Right renal pelvis (tissue), 4 donors: ENCODE measurements at regions not wholly inside any gene's neighbourhood (a gene's known extent, or its start where the extent isn't known, plus 50 kb on each side); places are given as distances from the start of the nearest gene placed in this dataset.

Experiments
- DNase-seq, 4 donors: peaks; one replicate each; pipeline ENCODE4 v3.0.0-alpha.2; 2013; ENCODE audit warnings: low read depth in 4 of 4, low spot score in 3 of 4, missing footprints in 1 of 4

DNA sequence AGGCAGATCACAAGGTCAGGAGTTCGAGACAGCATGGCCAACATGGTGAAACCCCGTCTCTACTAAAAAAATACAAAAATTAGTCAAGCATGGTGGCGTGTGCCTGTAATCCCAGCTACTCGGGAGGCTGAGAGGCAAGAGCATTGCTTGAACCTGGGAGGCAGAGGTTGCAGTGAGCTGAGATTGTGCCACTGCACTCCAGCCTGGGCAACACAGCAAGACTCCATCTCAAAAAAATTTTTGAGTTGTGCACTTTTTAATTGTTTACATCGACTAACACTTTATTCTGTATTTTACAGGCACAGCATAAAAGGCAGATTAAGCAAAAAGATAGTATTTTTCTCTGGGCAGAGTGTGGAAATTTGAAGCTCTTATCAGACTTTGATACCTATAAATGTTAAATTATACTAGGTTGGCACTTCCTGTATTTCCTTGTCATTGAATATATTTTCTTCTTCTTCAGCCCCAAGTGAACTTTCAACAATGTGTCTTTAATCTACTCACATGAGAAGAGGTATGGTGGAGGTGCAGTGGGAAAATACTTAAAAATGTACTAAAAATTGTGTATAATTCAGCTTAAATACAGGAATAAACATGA is 180.6 kb upstream of the ELL2 start:
- no peak for DNase-seq

- no peak for DNase-seq
These were observed 180.1 kb upstream of the ELL2 start for GRCh38 chr5:96141749-96142148.

GRCh38 chr5:96140496-96140895 is 178.8 kb upstream of the ELL2 start:
- DNase-seq, result no peak

GRCh38 chr5:96140084-96140483 is 178.4 kb upstream of the ELL2 start:
- DNase-seq, result no peak

DNA sequence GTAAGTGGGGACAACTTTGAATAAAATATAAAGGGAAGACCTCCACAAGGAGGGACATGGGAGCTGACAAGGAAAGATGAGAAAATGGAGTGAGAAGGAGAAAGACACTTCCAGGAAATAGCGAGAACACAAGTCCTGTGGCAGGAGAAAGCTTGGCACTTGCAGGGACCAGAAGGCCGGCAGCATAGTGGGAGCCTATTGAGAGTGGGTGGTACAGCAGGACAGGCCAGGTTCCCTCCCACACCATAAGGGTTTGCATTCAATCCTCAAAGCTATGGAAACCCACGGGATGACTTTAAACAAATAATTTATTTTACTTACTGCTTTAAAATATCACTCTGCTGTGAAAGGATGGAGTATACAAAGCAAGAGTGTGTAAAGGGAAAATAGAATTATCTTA is 173.2 kb upstream of the ELL2 start:
- DNase-seq, result no peak

- no peak for DNase-seq
These were observed 171.9 kb upstream of the ELL2 start for GRCh38 chr5:96133341-96134079.

- DNase-seq, result no peak
These were observed 167.6 kb upstream of the ELL2 start for GRCh38 chr5:96129276-96129675.

- DNase-seq, result no peak
These were observed 166.7 kb upstream of the ELL2 start for GRCh38 chr5:96128204-96128864.

DNA sequence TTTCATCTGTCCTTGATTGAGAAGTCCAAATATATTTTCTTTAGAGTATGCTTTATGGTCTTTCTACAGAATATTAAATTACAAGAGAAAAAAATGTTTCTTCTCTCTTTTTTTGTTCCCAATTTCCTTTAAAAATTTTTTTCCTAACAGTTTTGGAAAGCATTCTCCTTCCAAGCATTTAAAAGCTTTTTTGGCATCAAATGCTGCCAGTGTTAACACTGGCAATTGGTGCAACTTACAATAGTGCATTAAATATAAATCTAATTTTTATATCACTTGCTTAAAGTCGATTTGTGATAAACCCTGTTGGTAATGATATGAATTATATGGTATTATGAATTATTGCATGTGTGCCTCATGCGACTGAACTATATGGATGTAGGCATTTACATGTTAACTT is 165.9 kb upstream of the ELL2 start:
- no peak for DNase-seq

- DNase-seq, result no peak
These were observed 163.7 kb upstream of the ELL2 start for GRCh38 chr5:96125231-96125891.

GRCh38 chr5:96124589-96124988 is 162.9 kb upstream of the ELL2 start:
- no peak for DNase-seq

DNA sequence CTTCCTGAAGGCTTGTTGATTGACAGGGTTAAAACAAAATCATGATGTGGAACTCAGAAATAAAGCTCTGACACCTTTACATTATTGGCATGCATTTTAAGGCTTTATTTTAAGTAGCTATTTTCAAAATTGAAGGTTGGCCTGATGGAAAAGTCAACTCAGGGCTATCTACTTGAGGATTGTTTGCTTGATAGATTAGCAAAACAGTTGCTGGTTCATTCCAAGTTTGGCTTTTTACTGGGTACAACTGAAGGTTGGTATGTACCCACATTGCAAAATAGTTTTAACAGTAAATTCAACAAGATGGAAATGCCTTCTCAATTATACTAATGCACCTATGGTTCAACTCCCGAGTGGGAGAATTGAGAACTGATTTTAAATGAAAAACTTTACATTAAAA is 161.8 kb upstream of the ELL2 start:
- DNase-seq, result no peak

GRCh38 chr5:96121364-96121763 is 159.7 kb upstream of the ELL2 start:
- no peak for DNase-seq

- no peak for DNase-seq
These were observed 158.5 kb upstream of the ELL2 start for GRCh38 chr5:96120120-96120519.

DNA sequence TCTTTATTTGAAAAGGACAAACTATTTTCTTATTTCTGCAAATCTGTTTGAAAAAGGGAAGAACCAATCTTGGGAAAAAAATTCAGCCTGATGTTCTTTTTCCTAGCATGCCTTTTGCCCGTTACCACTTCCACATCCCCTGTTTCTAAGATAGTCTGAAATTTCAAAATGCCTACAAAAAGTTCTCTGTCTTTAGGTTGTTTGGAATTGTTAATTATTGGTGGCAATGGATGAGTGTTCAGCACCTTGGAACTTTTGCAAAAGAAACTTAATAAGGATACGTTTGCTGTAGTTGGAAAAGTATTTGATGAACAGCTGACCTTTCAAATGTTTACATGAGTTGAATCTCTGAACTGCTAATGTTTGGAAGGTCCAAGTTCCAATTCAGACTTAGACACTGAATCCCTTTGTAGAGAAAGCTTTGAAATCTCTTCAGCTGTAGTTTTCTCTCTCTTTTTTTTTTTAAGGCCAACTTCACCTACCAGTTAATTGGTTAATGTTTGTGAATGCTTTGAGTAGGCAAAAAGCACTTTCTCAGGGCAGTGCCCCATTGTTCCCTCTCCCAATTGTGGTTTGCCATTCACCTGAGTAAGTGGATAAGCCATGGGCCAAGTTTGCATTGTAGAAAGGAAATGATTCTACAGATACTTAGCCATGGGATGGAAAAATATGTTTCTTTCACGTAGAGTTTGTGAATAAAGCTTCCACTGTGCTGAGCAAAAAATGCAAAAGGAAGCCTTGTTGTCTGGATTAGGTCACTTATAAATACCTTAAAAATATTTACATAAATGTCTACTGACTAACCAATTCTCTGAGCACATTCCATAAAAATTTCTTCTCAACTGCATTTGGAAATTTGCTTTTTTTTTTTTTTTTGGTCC is 156.4 kb upstream of the ELL2 start:
- no peak for DNase-seq

DNA sequence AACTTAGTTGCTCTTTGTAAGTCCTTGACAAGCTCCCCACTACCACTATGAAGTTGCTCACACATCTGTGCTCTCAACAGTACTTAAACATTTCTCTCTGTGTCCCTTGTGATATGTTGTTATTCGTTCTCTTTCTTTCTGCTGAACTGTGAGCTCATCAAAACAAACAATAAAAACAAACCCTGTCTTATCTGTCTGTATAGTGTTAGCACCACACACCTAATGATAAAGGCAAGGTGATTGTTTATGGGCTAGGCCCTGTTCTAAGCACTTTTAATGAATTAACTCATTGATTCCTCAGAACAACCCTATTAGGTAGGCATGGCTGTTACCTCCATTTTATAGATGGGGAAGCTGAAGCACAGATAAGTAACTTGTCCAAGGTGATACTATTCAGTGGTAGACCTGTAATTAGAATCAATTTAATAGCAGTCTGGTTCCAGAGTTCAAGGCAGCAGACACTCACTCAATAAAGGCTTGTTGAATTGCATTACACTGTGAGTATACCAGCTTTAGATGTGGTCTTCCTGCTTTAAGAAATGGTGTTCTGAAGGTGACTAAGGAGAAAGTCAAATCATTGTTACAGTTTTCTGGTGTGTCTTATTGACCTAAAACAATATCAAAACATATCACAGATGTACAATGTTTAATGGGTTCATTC is 153.6 kb upstream of the ELL2 start:
- no peak for DNase-seq

GRCh38 chr5:96114736-96115135 is 153.1 kb upstream of the ELL2 start:
- DNase-seq, result no peak

DNA sequence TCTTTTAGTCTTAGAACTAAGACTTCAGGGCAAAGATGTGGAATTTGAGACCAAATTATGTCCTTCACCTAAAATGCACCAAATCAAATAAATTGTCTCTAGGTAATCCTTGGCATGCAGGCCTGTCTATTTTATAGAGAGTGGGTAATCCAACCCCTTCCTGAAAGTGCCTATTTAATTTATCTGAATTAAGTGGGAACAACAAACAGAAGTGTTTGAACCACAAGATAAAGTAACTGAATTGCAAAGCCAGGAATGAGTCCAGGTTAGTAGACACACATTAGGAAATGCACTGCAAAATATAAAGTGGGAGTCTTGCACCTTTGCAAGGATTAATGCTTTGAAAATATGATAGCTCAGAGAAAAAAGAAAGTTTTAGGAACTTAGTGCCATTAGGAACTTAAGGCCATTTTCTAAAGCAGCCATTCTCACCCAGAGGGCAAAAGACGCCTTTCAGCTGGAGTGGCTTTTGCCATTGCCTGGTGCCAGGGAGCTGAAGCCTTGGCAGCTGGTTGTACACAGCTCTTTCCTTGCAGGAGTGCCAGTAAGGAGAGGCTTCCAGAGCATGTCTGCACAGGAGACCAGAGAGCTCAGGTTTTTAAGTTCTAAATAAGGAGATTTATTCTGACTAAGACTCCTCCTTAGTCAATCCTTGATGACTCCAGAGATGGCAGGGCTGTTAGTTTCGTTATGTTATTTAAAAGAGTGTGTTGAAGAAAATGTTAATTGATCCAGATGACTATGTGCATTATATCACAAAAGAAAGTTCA is 151.7 kb upstream of the ELL2 start:
- DNase-seq, result no peak

- DNase-seq, result no peak
These were observed 151.1 kb upstream of the ELL2 start for GRCh38 chr5:96112703-96113102.
